Loucy (cell line): ENCODE measurements at regions not wholly inside any gene's neighbourhood (a gene's known extent, or its start where the extent isn't known, plus 50 kb on each side); places are given as distances from the start of the nearest gene placed in this dataset.

Experiments
- H2AFZ ChIP-seq: fragments of 200-600 bp; sonication (generic); 2 replicates; pipeline ENCODE4 v1.6.0; 2016; ENCODE audit warnings: antibody characterized with exemption, mild to moderate bottlenecking, low read length, moderate library complexity
- H3F3A ChIP-seq: fragments of 200-600 bp; 2 replicates; pipeline ENCODE4 v1.6.0; 2016; ENCODE audit warnings: antibody characterized with exemption, low read depth, mild to moderate bottlenecking
- H3K27me3 ChIP-seq: fragments of 200-600 bp; sonication (generic); 2 replicates; pipeline ENCODE4 v1.6.1; 2014; ENCODE audit warnings: low read length, mild to moderate bottlenecking; ENCODE audit not compliant: insufficient read depth, poor library complexity, severe bottlenecking
- H3K36me3 ChIP-seq: fragments of 200-600 bp; sonication (generic); 2 replicates; pipeline ENCODE4 v1.6.1; 2016; ENCODE audit warnings: low read length; ENCODE audit not compliant: insufficient read depth
- H3K4me1 ChIP-seq: fragments of 200-600 bp; sonication (generic); 2 replicates; pipeline ENCODE4 v1.5.1; 2014; ENCODE audit warnings: low read length, mild to moderate bottlenecking; ENCODE audit not compliant: insufficient read depth, poor library complexity, severe bottlenecking
- H3K4me2 ChIP-seq: fragments of 200-600 bp; sonication (generic); 2 replicates; pipeline ENCODE4 v1.6.0; 2014; ENCODE audit warnings: antibody characterized with exemption, low read length, low read depth, mild to moderate bottlenecking; ENCODE audit not compliant: poor library complexity, severe bottlenecking
- H3K4me3 ChIP-seq: fragments of 200-600 bp; sonication (generic); 2 replicates; pipeline ENCODE4 v1.5.1; 2014; ENCODE audit warnings: low read length, mild to moderate bottlenecking, mixed read lengths; ENCODE audit not compliant: poor library complexity, severe bottlenecking
- H3K79me2 ChIP-seq: fragments of 200-600 bp; sonication (generic); 2 replicates; pipeline ENCODE4 v1.6.1; 2014; ENCODE audit warnings: low read length; ENCODE audit not compliant: insufficient read depth
- H3K9ac ChIP-seq: fragments of 200-600 bp; sonication (generic); 2 replicates; pipeline ENCODE4 v1.6.0; 2014; ENCODE audit warnings: mild to moderate bottlenecking, low read depth, low read length, moderate library complexity; ENCODE audit not compliant: poor library complexity, severe bottlenecking
- H3K9me2 ChIP-seq: fragments of 200-600 bp; sonication (generic); replicated peaks from 2 replicates; pipeline ENCODE4 v1.6.1; 2016; ENCODE audit warnings: low read depth, low read length, mixed read lengths
- H3K9me3 ChIP-seq: fragments of 200-600 bp; sonication (generic); 2 replicates; pipeline ENCODE4 v1.6.1; 2014; ENCODE audit warnings: mild to moderate bottlenecking, antibody characterized with exemption, low read length, low read depth; ENCODE audit not compliant: insufficient read depth
- H4K20me1 ChIP-seq: fragments of 200-600 bp; sonication (generic); 2 replicates; pipeline ENCODE4 v1.6.0; 2014; ENCODE audit warnings: antibody characterized with exemption, low read length, mild to moderate bottlenecking; ENCODE audit not compliant: insufficient read depth, poor library complexity, severe bottlenecking
- CTCF ChIP-seq: fragments of 200-600 bp; sonication (generic); conservative IDR thresholded peaks from 2 replicates; pipeline ENCODE4 v1.5.1; 2014; ENCODE audit warnings: mild to moderate bottlenecking, antibody characterized with exemption, low read length
- EZH2phosphoT487 ChIP-seq: fragments of 200-600 bp; IDR thresholded peaks from 2 replicates; pipeline ENCODE4 v1.6.1; 2018; ENCODE audit warnings: antibody characterized with exemption, mild to moderate bottlenecking, moderate library complexity, borderline replicate concordance

- TF ChIP-seq EZH2phosphoT487 (no peak), CTCF (no peak)
- H3K27me3 ChIP-seq, result no peaks in the 10 kb centered on the region
- no peak overlapping the region for H3K4me3 ChIP-seq
- no peaks in the 10 kb centered on the region for H4K20me1 ChIP-seq
- no peak overlapping the region for H3K9ac ChIP-seq
- H2AFZ ChIP-seq, result no peak overlapping the region
- no peaks in the 10 kb centered on the region for H3F3A ChIP-seq
- no peaks in the 10 kb centered on the region for H3K9me3 ChIP-seq
- no peaks in the 10 kb centered on the region for H3K9me2 ChIP-seq
- H3K36me3 ChIP-seq, result no peaks in the 10 kb centered on the region
- H3K79me2 ChIP-seq, result no peaks in the 10 kb centered on the region
- no peaks in the 10 kb centered on the region for H3K4me1 ChIP-seq
- no peak overlapping the region for H3K4me2 ChIP-seq
Measured at GRCh38 chr1:90502194-90502593, 214.9 kb downstream of the BARHL2 start.

GRCh38 chr1:90501281-90501680 lies 215.8 kb downstream of the BARHL2 start:
- Histone ChIP-seq H3K36me3 (no peaks in the 10 kb centered on the region), H3K9ac (no peak overlapping the region), H2AFZ (no peak overlapping the region), H3K4me1 (no peaks in the 10 kb centered on the region), H3K27me3 (no peaks in the 10 kb centered on the region), H3F3A (no peaks in the 10 kb centered on the region), H3K9me3 (no peaks in the 10 kb centered on the region), H3K4me2 (no peak overlapping the region), H3K79me2 (no peaks in the 10 kb centered on the region), H3K4me3 (no peak overlapping the region), H3K9me2 (no peaks in the 10 kb centered on the region), H4K20me1 (no peaks in the 10 kb centered on the region)
- TF ChIP-seq EZH2phosphoT487 (no peak), CTCF (no peak)

GRCh38 chr1:90494748-90495282 lies 222.3 kb downstream of the BARHL2 start:
- Histone ChIP-seq H3K36me3 (no peaks in the 10 kb centered on the region), H3K9ac (no peak overlapping the region), H3K4me2 (no peak overlapping the region)

More at GRCh38 chr1:90494748-90495282, 222.3 kb downstream of the BARHL2 start:
- no peaks in the 10 kb centered on the region for H3F3A ChIP-seq
- no peak overlapping the region for H2AFZ ChIP-seq
- no peak overlapping the region for H3K4me3 ChIP-seq
- no peaks in the 10 kb centered on the region for H3K9me3 ChIP-seq
- no peaks in the 10 kb centered on the region for H3K9me2 ChIP-seq
- no peaks in the 10 kb centered on the region for H4K20me1 ChIP-seq
- H3K4me1 ChIP-seq, result no peaks in the 10 kb centered on the region
- H3K79me2 ChIP-seq, result no peaks in the 10 kb centered on the region
- H3K27me3 ChIP-seq, result no peaks in the 10 kb centered on the region
- TF ChIP-seq EZH2phosphoT487, result no peak
- TF ChIP-seq CTCF, result no peak
